ENCODE measurements at regions not wholly inside any gene's neighbourhood (a gene's known extent, or its start where the extent isn't known, plus 50 kb on each side); places are given as distances from the start of the nearest gene placed in this dataset.

DNA sequence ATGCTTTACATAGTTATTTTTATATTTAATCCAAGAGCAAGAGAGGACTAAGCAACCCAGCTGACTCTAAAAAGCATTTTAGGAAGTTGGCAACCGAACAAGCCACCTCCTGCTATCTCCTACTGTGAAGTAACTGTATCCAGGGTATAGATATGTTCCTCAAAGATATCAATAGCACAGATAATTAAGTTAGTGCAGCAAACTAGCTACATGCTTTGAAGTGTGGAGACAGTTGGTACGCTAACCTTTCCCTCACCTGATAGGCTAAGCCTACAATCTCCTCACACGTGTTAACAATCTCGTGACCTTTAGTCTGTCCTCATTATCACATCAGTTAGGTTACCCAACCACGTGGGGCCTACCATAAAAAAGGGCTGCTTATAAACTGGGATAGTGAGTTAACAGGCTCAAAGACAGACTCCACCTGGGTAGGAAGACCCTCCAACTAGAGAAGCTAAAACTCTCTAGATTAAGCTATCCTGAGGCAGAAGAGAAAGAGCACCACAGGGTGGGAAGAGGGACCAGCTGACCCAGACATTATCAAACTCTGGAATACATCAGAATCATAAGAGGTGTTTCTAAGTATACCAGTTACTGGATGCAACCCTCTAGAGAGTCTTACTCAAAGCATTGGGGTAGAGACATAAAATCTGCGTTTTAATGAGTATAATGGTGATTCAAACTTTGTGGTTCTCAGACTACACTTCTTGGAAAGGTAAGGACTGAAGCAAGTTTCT is 340.1 kb upstream of the ESRRG start:
- Histone ChIP-seq H3K4ac (ENCODE audit: low read depth, low read length) (no peak overlapping the region), H3K36me3 (ENCODE audit: control insufficient read depth, insufficient read depth, low read length) (no peaks in the 10 kb centered on the region), H3K9ac (ENCODE audit: low read length) (no peak overlapping the region), H3K27ac (ENCODE audit: low read depth, low read length) (no peak overlapping the region), H3K56ac (ENCODE audit: low read length) (no peak overlapping the region), H3K27me3 (ENCODE audit: insufficient read depth, low read length, poor library complexity) (no peaks in the 10 kb centered on the region), H4K8ac (ENCODE audit: low read depth, low read length) (no peak overlapping the region), H3K23ac (ENCODE audit: low read length) (no peak overlapping the region), H2BK15ac (replicated peaks; ENCODE audit: low read depth) (no peak overlapping the region), H3K79me2 (ENCODE audit: control insufficient read depth, insufficient read depth, low read length) (no peaks in the 10 kb centered on the region), H4K5ac (ENCODE audit: low read length) (no peak overlapping the region), H2BK5ac (ENCODE audit: low read length) (no peak overlapping the region), H3K79me1 (ENCODE audit: low read length) (no peaks in the 10 kb centered on the region), H3K18ac (ENCODE audit: low read length) (no peak overlapping the region), H2BK120ac (ENCODE audit: low read depth, low read length) (no peak overlapping the region), H3K4me2 (ENCODE audit: low read length) (no peak overlapping the region), H3K4me3 (ENCODE audit: low read length) (no peak overlapping the region), H2AK5ac (ENCODE audit: low read length) (no peak overlapping the region), H3K4me1 (ENCODE audit: control insufficient read depth, low read depth, low read length) (no peaks in the 10 kb centered on the region)
- no CpG with 5 or more reads among the region's 6 CpGs for WGBS (ENCODE audit: extremely low coverage, insufficient coverage, low lambda C conversion rate)
- DNase-seq = peak; percentile 88

DNA sequence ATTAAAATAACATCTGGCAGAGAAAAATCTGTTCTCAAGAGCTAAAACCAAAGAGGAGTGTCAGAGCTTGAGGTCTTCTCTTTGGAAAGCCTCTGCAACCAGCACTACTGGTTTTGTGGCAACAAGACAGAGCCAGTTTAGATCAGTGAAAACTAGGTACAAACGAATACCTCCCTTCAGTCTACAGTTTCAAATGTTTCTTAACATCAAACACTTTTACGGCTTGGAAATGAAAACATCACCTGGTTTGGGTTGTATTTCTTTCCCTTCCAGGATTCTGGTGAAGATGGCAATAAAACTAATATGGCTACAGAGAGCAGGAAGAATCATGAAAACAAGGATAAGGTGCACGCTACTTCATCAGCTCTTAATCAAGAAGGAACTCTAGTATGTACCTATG is 339.4 kb upstream of the ESRRG start:
- Histone ChIP-seq H2BK15ac (replicated peaks; ENCODE audit: low read depth) (no peak overlapping the region), H4K5ac (ENCODE audit: low read length) (no peak overlapping the region), H3K9ac (ENCODE audit: low read length) (no peak overlapping the region), H4K8ac (ENCODE audit: low read depth, low read length) (no peak overlapping the region), H2AK5ac (ENCODE audit: low read length) (no peak overlapping the region), H3K27me3 (ENCODE audit: insufficient read depth, low read length, poor library complexity) (no peaks in the 10 kb centered on the region), H3K4me2 (ENCODE audit: low read length) (no peak overlapping the region), H2BK5ac (ENCODE audit: low read length) (no peak overlapping the region), H3K4ac (ENCODE audit: low read depth, low read length) (no peak overlapping the region), H3K4me3 (ENCODE audit: low read length) (no peak overlapping the region), H3K27ac (ENCODE audit: low read depth, low read length) (no peak overlapping the region), H3K56ac (ENCODE audit: low read length) (no peak overlapping the region), H3K4me1 (ENCODE audit: control insufficient read depth, low read depth, low read length) (no peaks in the 10 kb centered on the region), H3K23ac (ENCODE audit: low read length) (no peak overlapping the region), H3K36me3 (ENCODE audit: control insufficient read depth, insufficient read depth, low read length) (no peaks in the 10 kb centered on the region), H3K79me2 (ENCODE audit: control insufficient read depth, insufficient read depth, low read length) (no peaks in the 10 kb centered on the region), H2BK120ac (ENCODE audit: low read depth, low read length) (no peak overlapping the region), H3K18ac (ENCODE audit: low read length) (no peak overlapping the region), H3K79me1 (ENCODE audit: low read length) (no peaks in the 10 kb centered on the region)
- no peak for DNase-seq
- WGBS (ENCODE audit: extremely low coverage, insufficient coverage, low lambda C conversion rate) = no CpG with 5 or more reads among the region's 3 CpGs

DNA sequence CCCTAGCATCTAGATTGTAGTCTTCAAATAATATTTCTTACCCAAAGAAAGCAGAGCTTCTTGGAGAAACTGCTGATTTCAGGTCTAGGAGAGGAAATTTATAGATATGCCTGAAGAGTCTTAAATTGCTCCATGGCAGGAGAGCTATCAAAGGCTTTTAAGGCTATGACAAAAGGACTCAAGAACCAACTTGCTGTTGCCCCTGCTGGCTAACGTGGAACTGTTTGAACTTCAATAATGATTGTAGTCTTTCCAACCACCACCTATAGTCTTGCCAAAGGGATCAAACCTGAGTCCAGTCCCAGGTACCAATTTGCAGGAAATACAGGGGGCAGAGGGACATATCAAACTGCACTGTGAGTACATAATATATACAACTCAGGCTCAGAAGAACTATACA is 336.2 kb upstream of the ESRRG start:
- Histone ChIP-seq H4K8ac (ENCODE audit: low read depth, low read length) (no peak overlapping the region), H3K18ac (ENCODE audit: low read length) (no peak overlapping the region), H2AK5ac (ENCODE audit: low read length) (no peak overlapping the region), H3K27ac (ENCODE audit: low read depth, low read length) (no peak overlapping the region), H3K4me2 (ENCODE audit: low read length) (no peak overlapping the region), H3K9ac (ENCODE audit: low read length) (no peak overlapping the region), H2BK5ac (ENCODE audit: low read length) (no peak overlapping the region), H3K4ac (ENCODE audit: low read depth, low read length) (no peak overlapping the region), H3K79me2 (ENCODE audit: control insufficient read depth, insufficient read depth, low read length) (no peaks in the 10 kb centered on the region), H2BK120ac (ENCODE audit: low read depth, low read length) (no peak overlapping the region), H2BK15ac (replicated peaks; ENCODE audit: low read depth) (no peak overlapping the region), H3K4me3 (ENCODE audit: low read length) (no peak overlapping the region), H3K56ac (ENCODE audit: low read length) (no peak overlapping the region), H3K27me3 (ENCODE audit: insufficient read depth, low read length, poor library complexity) (no peaks in the 10 kb centered on the region), H3K4me1 (ENCODE audit: control insufficient read depth, low read depth, low read length) (no peaks in the 10 kb centered on the region), H4K5ac (ENCODE audit: low read length) (no peak overlapping the region), H3K36me3 (ENCODE audit: control insufficient read depth, insufficient read depth, low read length) (no peaks in the 10 kb centered on the region), H3K23ac (ENCODE audit: low read length) (no peak overlapping the region), H3K79me1 (ENCODE audit: low read length) (no peaks in the 10 kb centered on the region)
- DNase-seq = peak; percentile 35
- no CpG with 5 or more reads among the region's 1 CpG for WGBS (ENCODE audit: extremely low coverage, insufficient coverage, low lambda C conversion rate)

DNA sequence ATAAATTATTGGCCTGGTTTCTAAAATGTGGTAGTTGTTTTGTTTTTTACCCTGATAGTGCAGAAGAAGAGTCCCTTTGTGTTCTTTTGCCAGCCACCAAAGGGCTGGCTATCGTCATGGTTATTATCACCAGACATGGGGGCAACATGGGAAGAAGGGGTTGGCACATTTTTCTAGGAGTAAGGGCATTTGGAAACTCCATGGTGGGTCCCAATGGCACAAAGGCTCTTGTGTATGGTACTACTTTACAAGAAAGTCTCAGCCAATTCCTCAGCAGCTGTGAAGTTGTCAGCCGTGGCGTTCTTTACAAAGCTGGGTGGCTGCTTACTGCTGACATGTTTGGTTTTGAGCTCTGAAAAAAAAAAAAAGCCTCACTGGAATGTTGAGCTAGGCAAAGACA is 330.4 kb upstream of the ESRRG start:
- DNase-seq = no peak
- no peaks in the 10 kb centered on the region for H3K79me1 ChIP-seq (ENCODE audit: low read length)
- no peak overlapping the region for H2BK15ac ChIP-seq (replicated peaks; ENCODE audit: low read depth)
- no peak overlapping the region for H3K23ac ChIP-seq (ENCODE audit: low read length)
- H2BK120ac ChIP-seq (ENCODE audit: low read depth, low read length) = no peak overlapping the region
- no peak overlapping the region for H2AK5ac ChIP-seq (ENCODE audit: low read length)
- H4K5ac ChIP-seq (ENCODE audit: low read length) = no peak overlapping the region
- no peaks in the 10 kb centered on the region for H3K79me2 ChIP-seq (ENCODE audit: control insufficient read depth, insufficient read depth, low read length)
- no peaks in the 10 kb centered on the region for H3K4me1 ChIP-seq (ENCODE audit: control insufficient read depth, low read depth, low read length)
- no peak overlapping the region for H3K4me2 ChIP-seq (ENCODE audit: low read length)
- no peak overlapping the region for H3K27ac ChIP-seq (ENCODE audit: low read depth, low read length)
- H4K8ac ChIP-seq (ENCODE audit: low read depth, low read length) = no peak overlapping the region
- whole genome bisulfite sequencing (ENCODE audit: extremely low coverage, insufficient coverage, low lambda C conversion rate) = no CpG with 5 or more reads among the region's 3 CpGs
- no peak overlapping the region for H3K4ac ChIP-seq (ENCODE audit: low read depth, low read length)
- H3K36me3 ChIP-seq (ENCODE audit: control insufficient read depth, insufficient read depth, low read length) = no peaks in the 10 kb centered on the region
- no peak overlapping the region for H2BK5ac ChIP-seq (ENCODE audit: low read length)
- no peak overlapping the region for H3K4me3 ChIP-seq (ENCODE audit: low read length)
- no peak overlapping the region for H3K56ac ChIP-seq (ENCODE audit: low read length)
- H3K27me3 ChIP-seq (ENCODE audit: insufficient read depth, low read length, poor library complexity) = no peaks in the 10 kb centered on the region
- no peak overlapping the region for H3K18ac ChIP-seq (ENCODE audit: low read length)
- H3K9ac ChIP-seq (ENCODE audit: low read length) = no peak overlapping the region

DNA sequence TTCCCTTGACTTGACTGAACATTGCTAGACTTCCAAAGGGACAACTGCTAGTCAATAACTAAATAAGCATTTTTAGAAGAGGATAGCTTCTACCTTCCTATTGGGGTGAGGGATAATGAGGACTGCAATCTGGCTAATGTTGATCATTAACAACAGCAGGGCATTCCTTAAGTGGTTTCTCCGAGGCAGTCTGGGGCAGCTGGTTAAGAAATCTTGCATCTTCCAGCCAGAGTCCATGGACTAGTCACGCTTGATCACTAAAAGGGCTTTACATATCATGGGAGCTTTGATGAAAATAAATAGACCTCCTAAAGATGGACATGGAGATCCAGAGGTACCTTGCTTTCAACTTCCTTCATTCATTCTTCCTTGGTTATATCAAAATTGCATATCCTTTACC is 329.4 kb upstream of the ESRRG start:
- no peak overlapping the region for H2BK120ac ChIP-seq (ENCODE audit: low read depth, low read length)
- no peak overlapping the region for H3K9ac ChIP-seq (ENCODE audit: low read length)
- H3K56ac ChIP-seq (ENCODE audit: low read length) = no peak overlapping the region
- H2BK5ac ChIP-seq (ENCODE audit: low read length) = no peak overlapping the region
- no peak overlapping the region for H3K4me3 ChIP-seq (ENCODE audit: low read length)
- no peak overlapping the region for H3K4me2 ChIP-seq (ENCODE audit: low read length)
- H3K79me2 ChIP-seq (ENCODE audit: control insufficient read depth, insufficient read depth, low read length) = no peaks in the 10 kb centered on the region
- no peaks in the 10 kb centered on the region for H3K27me3 ChIP-seq (ENCODE audit: insufficient read depth, low read length, poor library complexity)
- no peak overlapping the region for H4K8ac ChIP-seq (ENCODE audit: low read depth, low read length)
- H2BK15ac ChIP-seq (replicated peaks; ENCODE audit: low read depth) = no peak overlapping the region
- no peaks in the 10 kb centered on the region for H3K4me1 ChIP-seq (ENCODE audit: control insufficient read depth, low read depth, low read length)
- H3K4ac ChIP-seq (ENCODE audit: low read depth, low read length) = no peak overlapping the region
- no peak overlapping the region for H3K18ac ChIP-seq (ENCODE audit: low read length)
- no peak overlapping the region for H4K5ac ChIP-seq (ENCODE audit: low read length)
- no peaks in the 10 kb centered on the region for H3K79me1 ChIP-seq (ENCODE audit: low read length)
- no peak overlapping the region for H3K27ac ChIP-seq (ENCODE audit: low read depth, low read length)
- no peak overlapping the region for H3K23ac ChIP-seq (ENCODE audit: low read length)
- no peak for DNase-seq
- H2AK5ac ChIP-seq (ENCODE audit: low read length) = no peak overlapping the region
- WGBS (ENCODE audit: extremely low coverage, insufficient coverage, low lambda C conversion rate) = no CpG with 5 or more reads among the region's 2 CpGs
- H3K36me3 ChIP-seq (ENCODE audit: control insufficient read depth, insufficient read depth, low read length) = no peaks in the 10 kb centered on the region

DNA sequence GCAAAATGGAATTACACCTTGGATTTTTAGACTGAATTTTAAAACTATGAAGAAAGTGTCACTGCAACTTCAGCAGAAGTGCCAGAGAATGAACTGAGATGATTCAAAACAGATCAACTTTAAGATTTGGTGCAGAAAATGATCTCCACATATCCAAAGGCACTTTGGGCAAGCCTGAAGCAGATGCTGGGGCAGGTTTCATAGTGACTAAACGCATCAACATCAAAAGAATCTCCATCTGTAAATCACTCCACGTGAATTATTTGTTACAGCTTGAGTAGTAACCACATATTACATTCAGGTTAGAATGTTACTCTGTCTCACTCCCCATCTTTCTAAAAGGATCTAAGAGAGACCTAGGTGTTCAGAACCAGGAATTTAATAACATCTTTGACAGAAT is 329.0 kb upstream of the ESRRG start:
- H4K5ac ChIP-seq (ENCODE audit: low read length) = no peak overlapping the region
- no peak overlapping the region for H2BK120ac ChIP-seq (ENCODE audit: low read depth, low read length)
- no peak overlapping the region for H3K23ac ChIP-seq (ENCODE audit: low read length)
- H3K27ac ChIP-seq (ENCODE audit: low read depth, low read length) = no peak overlapping the region
- H2BK5ac ChIP-seq (ENCODE audit: low read length) = no peak overlapping the region
- no peaks in the 10 kb centered on the region for H3K4me1 ChIP-seq (ENCODE audit: control insufficient read depth, low read depth, low read length)
- no peaks in the 10 kb centered on the region for H3K27me3 ChIP-seq (ENCODE audit: insufficient read depth, low read length, poor library complexity)
- no peaks in the 10 kb centered on the region for H3K79me2 ChIP-seq (ENCODE audit: control insufficient read depth, insufficient read depth, low read length)
- no peak overlapping the region for H3K4ac ChIP-seq (ENCODE audit: low read depth, low read length)
- no peak overlapping the region for H3K4me2 ChIP-seq (ENCODE audit: low read length)
- H3K79me1 ChIP-seq (ENCODE audit: low read length) = no peaks in the 10 kb centered on the region
- H4K8ac ChIP-seq (ENCODE audit: low read depth, low read length) = no peak overlapping the region
- H3K18ac ChIP-seq (ENCODE audit: low read length) = no peak overlapping the region
- no peak for DNase-seq
- no peak overlapping the region for H3K56ac ChIP-seq (ENCODE audit: low read length)
- H3K9ac ChIP-seq (ENCODE audit: low read length) = no peak overlapping the region
- no peaks in the 10 kb centered on the region for H3K36me3 ChIP-seq (ENCODE audit: control insufficient read depth, insufficient read depth, low read length)
- WGBS (ENCODE audit: extremely low coverage, insufficient coverage, low lambda C conversion rate) = no CpG with 5 or more reads among the region's 2 CpGs
- H2AK5ac ChIP-seq (ENCODE audit: low read length) = no peak overlapping the region
- H2BK15ac ChIP-seq (replicated peaks; ENCODE audit: low read depth) = no peak overlapping the region
- no peak overlapping the region for H3K4me3 ChIP-seq (ENCODE audit: low read length)

Data from mesendoderm (in vitro differentiated cells).